ENCODE measurements at regions not wholly inside any gene's neighbourhood (a gene's known extent, or its start where the extent isn't known, plus 50 kb on each side); places are given as distances from the start of the nearest gene placed in this dataset.

GRCh38 chr5:6812091-6812490, 98.9 kb downstream of the TENT4A start:
- Histone ChIP-seq H3K4me3 (replicated peaks; ENCODE audit: insufficient read depth, low read length) (no peak overlapping the region), H3K27me3 (ENCODE audit: insufficient read depth, poor library complexity, severe bottlenecking) (no peaks in the 10 kb centered on the region), H3K27ac (replicated peaks) (no peak overlapping the region)
- no peak for DNase-seq (ENCODE audit: low read depth in 1 of 2, low spot score in 1 of 2)
- TF ChIP-seq POLR2AphosphoS5 (IDR thresholded peaks at IDR 0.05; ENCODE audit: low read depth) = no peak
- TF ChIP-seq REST (IDR thresholded peaks at IDR 0.05; ENCODE audit: insufficient replicate concordance, low read depth) = no peak
- TF ChIP-seq GABPA (IDR thresholded peaks at IDR 0.05; ENCODE audit: low read depth) = no peak
- TF ChIP-seq CTCF (IDR thresholded peaks at IDR 0.05; ENCODE audit: insufficient read depth, low read length) = no peak
- TF ChIP-seq SPI1 (IDR thresholded peaks at IDR 0.05; ENCODE audit: borderline replicate concordance, low read depth) = no peak

GRCh38 chr5:6812800-6813731, 99.8 kb downstream of the TENT4A start:
- TF ChIP-seq REST (IDR thresholded peaks at IDR 0.05; ENCODE audit: insufficient replicate concordance, low read depth) = no peak
- no peak for TF ChIP-seq SPI1 (IDR thresholded peaks at IDR 0.05; ENCODE audit: borderline replicate concordance, low read depth)
- no peak for TF ChIP-seq GABPA (IDR thresholded peaks at IDR 0.05; ENCODE audit: low read depth)
- no peak for TF ChIP-seq CTCF (IDR thresholded peaks at IDR 0.05; ENCODE audit: insufficient read depth, low read length)
- no peak for TF ChIP-seq POLR2AphosphoS5 (IDR thresholded peaks at IDR 0.05; ENCODE audit: low read depth)
- DNase-seq (ENCODE audit: low read depth in 1 of 2, low spot score in 1 of 2) = no peak
- no peaks in the 10 kb centered on the region for H3K27me3 ChIP-seq (ENCODE audit: insufficient read depth, poor library complexity, severe bottlenecking)
- H3K4me3 ChIP-seq (replicated peaks; ENCODE audit: insufficient read depth, low read length) = no peak overlapping the region
- no peak overlapping the region for H3K27ac ChIP-seq (replicated peaks)

- no peak overlapping the region for H3K4me3 ChIP-seq (replicated peaks; ENCODE audit: insufficient read depth, low read length)
- H3K27ac ChIP-seq (replicated peaks) = no peak overlapping the region
- DNase-seq (ENCODE audit: low read depth in 1 of 2, low spot score in 1 of 2) = no peak
- no peak for TF ChIP-seq SPI1 (IDR thresholded peaks at IDR 0.05; ENCODE audit: borderline replicate concordance, low read depth)
- no peak for TF ChIP-seq POLR2AphosphoS5 (IDR thresholded peaks at IDR 0.05; ENCODE audit: low read depth)
- TF ChIP-seq CTCF (IDR thresholded peaks at IDR 0.05; ENCODE audit: insufficient read depth, low read length) = no peak
- no peak for TF ChIP-seq REST (IDR thresholded peaks at IDR 0.05; ENCODE audit: insufficient replicate concordance, low read depth)
- TF ChIP-seq GABPA (IDR thresholded peaks at IDR 0.05; ENCODE audit: low read depth) = no peak
- H3K27me3 ChIP-seq (ENCODE audit: insufficient read depth, poor library complexity, severe bottlenecking) = no peaks in the 10 kb centered on the region
These were observed 101.6 kb downstream of the TENT4A start for GRCh38 chr5:6814816-6815215.
